PFSK-1 (cell line): ENCODE measurements at regions not wholly inside any gene's neighbourhood (a gene's known extent, or its start where the extent isn't known, plus 50 kb on each side); places are given as distances from the start of the nearest gene placed in this dataset.

Experiments used
- REST ChIP-seq, 2 experiments: IDR thresholded peaks; 2 replicates each; pipeline versions ENCODE4 v1.6.1 to v1.8.0; 2011 to 2012; ENCODE audit warnings: low read depth in 2 of 2, low read length in 2 of 2, control low read depth in 1 of 2, inconsistent platforms in 1 of 2, mild to moderate bottlenecking in 1 of 2, moderate library complexity in 1 of 2; ENCODE audit not compliant: insufficient read depth in 1 of 2
- SIN3A ChIP-seq: IDR thresholded peaks from 2 replicates; pipeline ENCODE4 v1.6.1; 2012; ENCODE audit warnings: mild to moderate bottlenecking, low read length, moderate library complexity, borderline replicate concordance; ENCODE audit not compliant: insufficient read depth

GRCh38 chr1:55800503-55800902 lies 585.3 kb upstream of the USP24 start:
- TF ChIP-seq REST (IDR thresholded peaks at IDR 0.05; ENCODE audit: insufficient read depth in 1 of 2, low read depth in 2 of 2, low read length in 2 of 2) (no peak), SIN3A (no peak)
